Vagina (tissue), 2 donors: ENCODE measurements at regions not wholly inside any gene's neighbourhood (a gene's known extent, or its start where the extent isn't known, plus 50 kb on each side); places are given as distances from the start of the nearest gene placed in this dataset.

Experiments
- DNase-seq, 2 donors: peaks; one replicate each; pipeline ENCODE4 v3.0.0-alpha.2; 2017; ENCODE audit errors: extremely low spot score in 2 of 2
- H3K27ac ChIP-seq: fragments of 200-600 bp; sonication (generic); one replicate; pipeline ENCODE4 v1.5.1; 2019
- H3K27me3 ChIP-seq: fragments of 200-600 bp; sonication (generic); one replicate; pipeline ENCODE4 v1.5.1; 2019
- H3K36me3 ChIP-seq, 2 donors: fragments of 200-600 bp; sonication (generic); one replicate each; pipeline ENCODE4 v1.5.1; 2017 to 2019
- H3K4me1 ChIP-seq: fragments of 200-600 bp; sonication (generic); one replicate; pipeline ENCODE4 v1.5.1; 2019
- H3K4me3 ChIP-seq, 2 donors: fragments of 200-600 bp; sonication (generic); 1 replicate in 1 of 2; 2 replicates in 1 of 2; pipeline ENCODE4 v1.5.1; 2016 to 2019
- H3K9me3 ChIP-seq: fragments of 200-600 bp; sonication (generic); one replicate; pipeline ENCODE4 v1.5.1; 2019
- CTCF ChIP-seq, 3 experiments: fragments of 450-650 bp in 2 of 3; fragments of 200-600 bp in 1 of 3; sonication (generic) in 1 of 3; IDR thresholded peaks; one replicate each; pipeline ENCODE4 v1.5.1; 2017 to 2019; ENCODE audit warnings: antibody characterized with exemption in 3 of 3, mild to moderate bottlenecking in 2 of 3, moderate library complexity in 2 of 3
- POLR2A ChIP-seq, 2 donors: fragments of 450-650 bp; IDR thresholded peaks; one replicate each; pipeline ENCODE4 v1.6.1; 2017; ENCODE audit warnings: antibody characterized with exemption in 2 of 2, mild to moderate bottlenecking in 2 of 2, moderate library complexity in 2 of 2
- POLR2AphosphoS5 ChIP-seq, 2 donors: sonication (generic); formaldehyde crosslinking; IDR thresholded peaks; one replicate each; pipeline ENCODE4 v1.9.0; 2017; ENCODE audit warnings: antibody characterized with exemption in 2 of 2, mild to moderate bottlenecking in 2 of 2, low read depth in 1 of 2; ENCODE audit not compliant: insufficient read depth in 1 of 2
- intact Hi-C: fragments of 100-400 bp; cut with DNase I; formaldehyde crosslinking; loops from one replicate; pipeline ENCODE4 v1.15.1; 2023

DNA sequence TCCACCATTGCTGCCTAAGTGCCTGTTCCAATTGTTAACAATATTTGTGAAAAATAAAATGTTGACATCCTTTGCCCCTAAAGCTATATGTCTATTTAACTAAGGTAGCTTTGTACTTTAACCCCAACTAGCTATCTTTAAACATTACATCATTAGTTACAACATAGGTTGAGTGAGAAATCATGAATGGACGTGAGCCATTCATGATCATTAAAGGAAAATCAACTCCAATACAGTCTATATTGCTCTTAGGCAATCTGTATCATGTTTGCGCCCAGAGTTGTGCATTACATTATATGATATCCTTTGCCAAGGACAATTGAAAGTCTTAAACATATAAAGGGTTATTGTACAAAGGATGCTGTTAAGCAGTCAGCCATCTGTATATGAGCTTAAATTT, 269.6 kb downstream of the ALX1 start:
- H3K4me3 ChIP-seq: no peak overlapping the region
- no peaks in the 10 kb centered on the region for H3K4me1 ChIP-seq
- no peaks in the 10 kb centered on the region for H3K9me3 ChIP-seq
- no peaks in the 10 kb centered on the region for H3K27me3 ChIP-seq
- intact Hi-C loops: no loop called here
- DNase-seq: no peak
- H3K27ac ChIP-seq: no peak overlapping the region
- TF ChIP-seq CTCF (IDR thresholded peaks at IDR 0.05) (no peak), POLR2A (IDR thresholded peaks at IDR 0.05) (no peak), POLR2AphosphoS5 (IDR thresholded peaks at IDR 0.05; ENCODE audit: insufficient read depth in 1 of 2, low read depth in 1 of 2) (no peak)
- no peaks in the 10 kb centered on the region for H3K36me3 ChIP-seq

DNA sequence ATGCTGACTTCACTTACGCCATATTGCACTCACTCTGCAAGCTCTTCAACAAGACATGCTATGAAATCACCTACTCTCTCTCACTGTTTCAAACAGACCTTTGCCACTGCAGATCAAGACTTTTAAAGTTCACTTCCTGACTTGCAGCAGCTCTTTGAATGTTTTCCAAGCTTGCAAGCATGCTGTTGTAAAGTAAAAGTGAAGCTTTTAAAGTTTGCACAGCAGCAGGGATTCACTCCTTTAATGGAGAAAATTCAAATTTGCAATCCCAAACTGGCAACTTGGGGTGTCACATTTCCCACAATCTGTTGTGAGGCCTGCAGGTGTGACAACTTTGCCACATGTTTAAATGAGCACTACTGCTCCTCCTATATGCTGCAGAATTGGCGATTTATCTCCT, 270.9 kb downstream of the ALX1 start:
- H3K27me3 ChIP-seq: no peaks in the 10 kb centered on the region
- no peak for TF ChIP-seq CTCF (IDR thresholded peaks at IDR 0.05)
- no peak for TF ChIP-seq POLR2A (IDR thresholded peaks at IDR 0.05)
- TF ChIP-seq POLR2AphosphoS5 (IDR thresholded peaks at IDR 0.05; ENCODE audit: insufficient read depth in 1 of 2, low read depth in 1 of 2): no peak
- H3K27ac ChIP-seq: no peak overlapping the region
- no peaks in the 10 kb centered on the region for H3K9me3 ChIP-seq
- no peaks in the 10 kb centered on the region for H3K36me3 ChIP-seq
- DNase-seq: no peak
- no peak overlapping the region for H3K4me3 ChIP-seq
- intact Hi-C loops: no loop called here
- no peaks in the 10 kb centered on the region for H3K4me1 ChIP-seq

DNA sequence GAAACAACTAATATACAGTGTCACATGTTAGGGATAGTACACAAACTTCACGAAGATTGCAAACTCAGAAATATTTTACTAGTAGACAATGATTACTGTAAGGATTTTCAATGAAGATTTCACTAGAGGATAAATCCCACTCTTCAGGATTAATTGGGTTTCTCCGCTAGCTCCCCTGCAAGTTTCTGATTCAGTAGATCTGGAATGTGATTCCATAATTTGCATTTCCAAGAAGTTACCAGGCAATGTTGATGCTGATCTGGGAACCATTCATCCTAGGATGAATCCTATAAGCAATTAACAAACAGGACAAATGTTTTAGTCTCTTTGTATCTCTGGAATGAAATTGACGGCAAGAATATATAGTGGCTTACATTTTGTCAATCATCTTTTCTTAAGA, 272.4 kb downstream of the ALX1 start:
- H3K9me3 ChIP-seq: no peaks in the 10 kb centered on the region
- H3K27ac ChIP-seq: no peak overlapping the region
- H3K27me3 ChIP-seq: no peaks in the 10 kb centered on the region
- no peak for TF ChIP-seq POLR2AphosphoS5 (IDR thresholded peaks at IDR 0.05; ENCODE audit: insufficient read depth in 1 of 2, low read depth in 1 of 2)
- TF ChIP-seq POLR2A (IDR thresholded peaks at IDR 0.05): no peak
- no peak for TF ChIP-seq CTCF (IDR thresholded peaks at IDR 0.05)
- no peak overlapping the region for H3K4me3 ChIP-seq
- intact Hi-C loops: no loop called here
- no peaks in the 10 kb centered on the region for H3K4me1 ChIP-seq
- no peaks in the 10 kb centered on the region for H3K36me3 ChIP-seq
- no peak for DNase-seq

- Histone ChIP-seq H3K36me3 (no peaks in the 10 kb centered on the region), H3K4me1 (no peaks in the 10 kb centered on the region), H3K4me3 (no peak overlapping the region), H3K27me3 (no peaks in the 10 kb centered on the region), H3K27ac (no peak overlapping the region), H3K9me3 (no peaks in the 10 kb centered on the region)
- TF ChIP-seq POLR2A (IDR thresholded peaks at IDR 0.05): no peak
- no peak for TF ChIP-seq CTCF (IDR thresholded peaks at IDR 0.05)
- TF ChIP-seq POLR2AphosphoS5 (IDR thresholded peaks at IDR 0.05; ENCODE audit: insufficient read depth in 1 of 2, low read depth in 1 of 2): no peak
- no peak for DNase-seq
- intact Hi-C loops: no loop called here
Observed at GRCh38 chr12:85557850-85558249, 277.8 kb downstream of the ALX1 start.

DNA sequence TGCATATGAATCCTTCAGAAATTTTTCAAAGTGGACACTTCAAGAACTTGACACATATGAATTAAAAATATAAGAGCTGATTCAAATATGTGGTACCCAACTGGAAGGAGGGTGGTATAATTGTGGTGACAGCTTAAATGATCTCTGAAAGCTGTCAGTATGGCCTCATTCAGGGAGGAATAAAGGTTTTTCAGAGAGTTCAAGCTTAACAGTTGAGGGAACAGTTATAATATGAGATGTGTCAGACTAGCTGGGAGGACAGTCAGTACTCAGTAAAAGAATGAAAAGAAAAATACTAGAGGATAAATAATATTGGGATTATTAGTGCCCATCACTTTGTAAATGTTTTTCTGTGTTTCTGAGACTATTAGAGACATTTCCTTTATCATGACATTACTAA, 277.5 kb downstream of the RASSF9 start:
- Histone ChIP-seq H3K36me3 (no peaks in the 10 kb centered on the region), H3K4me1 (no peaks in the 10 kb centered on the region), H3K27me3 (no peaks in the 10 kb centered on the region), H3K4me3 (no peak overlapping the region), H3K9me3 (no peaks in the 10 kb centered on the region), H3K27ac (no peak overlapping the region)
- intact Hi-C loops: no loop called here
- no peak for DNase-seq
- TF ChIP-seq POLR2AphosphoS5 (IDR thresholded peaks at IDR 0.05; ENCODE audit: insufficient read depth in 1 of 2, low read depth in 1 of 2) (no peak), POLR2A (IDR thresholded peaks at IDR 0.05) (no peak), CTCF (IDR thresholded peaks at IDR 0.05) (no peak)
